ENCODE measurements at regions not wholly inside any gene's neighbourhood (a gene's known extent, or its start where the extent isn't known, plus 50 kb on each side); places are given as distances from the start of the nearest gene placed in this dataset.
"Not testable (repeated sequence)": the region's sequence is repeated elsewhere in the genome, so short reads cannot be mapped to it uniquely, and the experiment has no call there.

GRCh38 chr19:28686756-28687155 is 526.2 kb downstream of the UQCRFS1 start:
- no peak for DNase-seq (ENCODE audit: low read depth in 2 of 2)

- no peak for DNase-seq (ENCODE audit: low read depth in 2 of 2)
These were observed 527.1 kb downstream of the UQCRFS1 start for GRCh38 chr19:28685802-28686201.

DNA sequence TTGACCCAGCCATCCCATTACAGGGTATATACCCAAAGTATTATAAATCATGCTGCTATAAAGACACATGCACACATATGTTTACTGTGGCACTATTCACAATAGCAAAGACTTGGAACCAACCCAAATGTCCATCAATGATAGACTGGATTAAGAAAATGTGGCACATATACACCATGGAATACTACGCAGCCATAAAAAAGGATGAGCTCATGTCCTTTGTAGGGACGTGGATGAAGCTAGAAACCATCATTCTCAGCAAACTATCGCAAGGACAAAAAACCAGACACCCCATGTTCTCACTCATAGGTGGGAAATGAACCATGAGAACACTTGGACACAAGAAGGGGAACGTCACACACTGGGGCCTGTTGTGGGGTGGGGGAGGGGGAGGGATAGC is 527.9 kb downstream of the UQCRFS1 start:
- not testable (repeated sequence) for DNase-seq (ENCODE audit: low read depth in 2 of 2)

GRCh38 chr19:28680111-28680510 is 532.8 kb downstream of the UQCRFS1 start:
- no peak for DNase-seq (ENCODE audit: low read depth in 2 of 2)

DNA sequence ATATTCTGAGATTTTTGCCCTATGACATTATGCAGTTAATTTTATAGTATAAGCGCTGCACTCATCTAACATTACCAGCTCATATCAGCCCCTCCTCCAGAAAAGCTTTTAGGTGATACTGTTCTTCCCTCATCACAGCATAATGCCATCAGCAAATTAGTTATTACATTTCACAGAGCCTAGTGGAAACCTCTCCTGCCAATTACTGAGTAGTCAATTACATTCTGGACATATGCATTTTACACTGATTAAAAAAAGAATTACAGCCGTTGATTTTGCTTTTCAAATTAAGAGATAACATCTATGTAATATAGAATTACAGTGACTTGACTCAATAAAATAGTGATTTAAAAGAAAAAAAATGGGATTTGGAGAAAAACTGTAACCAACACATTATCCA is 542.1 kb downstream of the UQCRFS1 start:
- no peak for DNase-seq (ENCODE audit: low read depth in 2 of 2)

DNA sequence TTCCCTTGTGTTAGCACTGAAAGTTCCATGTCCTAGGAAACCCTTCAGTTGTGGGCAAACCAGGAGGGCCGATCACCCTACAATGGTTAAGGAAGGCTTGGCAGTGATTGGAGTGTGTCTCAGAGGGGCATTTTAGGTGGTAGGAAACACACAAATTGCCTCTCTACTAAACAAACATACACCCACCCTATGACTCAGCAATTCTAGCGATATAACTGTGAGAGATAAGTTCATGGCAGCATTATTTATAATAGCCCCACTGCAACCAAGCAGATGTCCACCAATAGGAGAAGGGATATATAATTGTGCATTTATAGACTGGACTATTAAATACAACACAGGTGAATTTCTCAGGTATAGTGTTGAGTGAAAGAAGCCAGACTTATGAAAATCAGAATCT is 543.1 kb downstream of the UQCRFS1 start:
- DNase-seq (ENCODE audit: low read depth in 2 of 2): no peak

GRCh38 chr19:28667348-28667977 is 545.5 kb downstream of the UQCRFS1 start:
- no peak for DNase-seq (ENCODE audit: low read depth in 2 of 2)

GRCh38 chr19:28665748-28666147 is 547.2 kb downstream of the UQCRFS1 start:
- no peak for DNase-seq (ENCODE audit: low read depth in 2 of 2)

- DNase-seq (ENCODE audit: low read depth in 2 of 2): no peak
These were observed 556.3 kb downstream of the UQCRFS1 start for GRCh38 chr19:28656644-28657043.

DNA sequence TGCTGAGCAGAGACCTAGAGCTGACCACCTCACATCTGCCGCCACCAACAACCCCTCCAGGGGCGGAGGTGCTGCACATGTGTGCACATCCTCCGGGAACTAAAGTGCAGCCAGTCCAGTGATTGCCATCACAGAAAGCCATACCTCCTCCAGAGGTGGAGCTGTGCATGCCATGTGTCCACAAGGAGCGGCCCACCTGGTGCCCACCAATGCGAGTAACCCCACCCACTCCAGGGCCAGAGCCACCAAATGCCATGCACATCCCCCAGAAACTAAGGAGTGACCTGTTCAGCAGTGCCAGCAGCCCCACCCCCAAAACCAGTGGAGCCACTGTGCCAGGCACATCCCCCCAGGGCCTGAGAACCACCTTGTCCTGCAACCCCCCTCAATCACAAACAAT is 557.9 kb downstream of the UQCRFS1 start:
- no peak for DNase-seq (ENCODE audit: low read depth in 2 of 2)

DNA sequence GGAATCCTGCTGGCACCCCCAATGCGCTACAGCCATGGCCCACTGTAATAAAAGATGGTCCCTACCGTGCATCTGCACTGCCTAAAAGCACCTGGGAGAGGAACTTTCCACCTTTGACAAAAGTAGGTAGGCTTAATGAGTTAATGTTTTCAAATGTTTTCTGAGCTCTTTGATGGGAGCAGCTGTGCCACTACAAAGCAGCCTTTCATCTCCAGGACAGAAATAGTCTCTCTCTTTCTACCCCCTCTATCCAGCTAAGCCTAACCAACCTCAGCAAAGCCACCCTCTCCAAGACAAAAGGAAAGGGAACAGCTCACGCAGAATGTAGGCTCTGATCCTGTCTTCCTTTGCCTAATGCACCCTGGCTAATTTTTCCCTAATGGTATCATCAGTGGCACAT is 560.2 kb downstream of the UQCRFS1 start:
- no peak for DNase-seq (ENCODE audit: low read depth in 2 of 2)

GRCh38 chr19:28646629-28647028 is 566.3 kb downstream of the UQCRFS1 start:
- DNase-seq (ENCODE audit: low read depth in 2 of 2): no peak

- DNase-seq (ENCODE audit: low read depth in 2 of 2): no peak
These were observed 568.7 kb downstream of the UQCRFS1 start for GRCh38 chr19:28644169-28644775.

- no peak for DNase-seq (ENCODE audit: low read depth in 2 of 2)
These were observed 569.9 kb downstream of the UQCRFS1 start for GRCh38 chr19:28642787-28643683.

DNA sequence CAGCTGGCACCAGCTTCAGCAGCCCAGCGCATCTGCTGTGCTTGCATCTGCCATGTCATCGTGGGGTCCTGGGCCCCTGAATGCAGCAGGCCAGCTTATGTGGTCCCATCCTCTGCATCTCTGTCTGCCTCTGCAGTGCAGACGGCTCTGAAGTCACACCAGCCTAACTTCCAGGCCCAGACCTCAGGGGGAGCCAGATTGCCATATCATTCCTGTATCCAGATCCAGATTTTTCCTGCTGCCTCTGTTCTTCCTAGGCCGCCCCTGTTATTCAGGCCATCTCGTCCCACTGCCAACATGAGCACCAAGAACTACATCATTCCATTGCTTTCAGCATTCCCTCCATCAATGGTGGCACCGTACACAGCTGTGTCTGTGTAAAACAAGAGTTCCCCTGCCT is 571.6 kb downstream of the UQCRFS1 start:
- DNase-seq (ENCODE audit: low read depth in 2 of 2): no peak

- DNase-seq (ENCODE audit: low read depth in 2 of 2): no peak
These were observed 572.4 kb downstream of the UQCRFS1 start for GRCh38 chr19:28640506-28640905.

DNA sequence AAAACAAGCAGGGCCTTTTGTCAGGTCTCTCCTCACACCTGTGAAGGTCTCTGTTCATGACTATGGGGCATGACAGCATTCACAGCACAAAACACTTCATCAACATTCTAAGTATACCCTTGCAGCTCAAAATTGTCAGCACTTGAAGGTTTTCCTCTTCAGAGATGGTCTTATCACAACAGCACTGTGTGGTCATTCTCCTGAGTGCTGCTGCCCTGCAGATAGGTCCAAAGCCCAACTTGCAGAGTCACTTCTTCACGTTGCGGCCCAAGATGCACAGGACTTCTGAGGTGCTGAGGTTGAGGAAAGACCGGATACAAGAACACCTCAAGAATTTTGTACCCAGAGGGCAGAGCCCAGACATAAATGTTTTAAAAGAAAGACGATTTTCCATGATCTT is 574.5 kb downstream of the UQCRFS1 start:
- no peak for DNase-seq (ENCODE audit: low read depth in 2 of 2)

DNA sequence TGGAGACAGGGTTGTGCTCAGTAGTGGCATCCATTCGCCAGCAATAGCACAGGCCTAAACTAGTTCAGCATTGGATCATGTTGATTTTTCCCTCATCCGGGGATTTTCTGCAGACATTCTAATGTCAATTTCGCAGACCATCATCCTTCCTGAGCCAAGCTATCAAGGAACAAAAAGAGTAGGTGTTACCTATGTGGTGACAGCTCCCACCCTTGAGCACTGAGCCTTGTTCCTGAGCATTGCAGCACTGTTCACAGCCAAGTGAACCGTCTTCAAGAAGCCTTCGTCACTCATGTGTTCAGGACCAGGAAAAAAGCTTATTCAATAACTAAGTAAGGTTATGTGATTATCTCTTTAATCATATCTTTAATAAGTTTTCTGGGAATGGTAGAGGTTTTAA is 576.2 kb downstream of the UQCRFS1 start:
- no peak for DNase-seq (ENCODE audit: low read depth in 2 of 2)

- no peak for DNase-seq (ENCODE audit: low read depth in 2 of 2)
These were observed 576.8 kb downstream of the UQCRFS1 start for GRCh38 chr19:28636016-28636629.

DNA sequence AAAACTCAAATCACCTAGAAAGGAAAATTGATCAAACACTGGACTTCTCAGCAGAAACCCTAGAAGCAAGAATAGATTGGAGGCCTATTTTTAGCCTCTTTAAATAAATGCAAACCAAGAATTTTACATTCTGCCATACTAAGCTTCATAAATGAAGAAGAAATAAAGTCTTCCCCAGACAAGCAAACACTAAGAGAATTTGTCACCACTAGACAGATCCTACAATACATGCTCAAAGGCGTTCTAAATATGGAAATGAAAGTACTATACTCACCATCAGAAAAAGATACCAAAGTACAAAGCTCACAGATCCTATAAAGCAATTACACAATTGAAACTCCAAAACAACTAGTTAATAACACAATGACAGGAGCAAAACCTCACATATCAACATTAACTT is 578.1 kb downstream of the UQCRFS1 start:
- no peak for DNase-seq (ENCODE audit: low read depth in 2 of 2)

DNA sequence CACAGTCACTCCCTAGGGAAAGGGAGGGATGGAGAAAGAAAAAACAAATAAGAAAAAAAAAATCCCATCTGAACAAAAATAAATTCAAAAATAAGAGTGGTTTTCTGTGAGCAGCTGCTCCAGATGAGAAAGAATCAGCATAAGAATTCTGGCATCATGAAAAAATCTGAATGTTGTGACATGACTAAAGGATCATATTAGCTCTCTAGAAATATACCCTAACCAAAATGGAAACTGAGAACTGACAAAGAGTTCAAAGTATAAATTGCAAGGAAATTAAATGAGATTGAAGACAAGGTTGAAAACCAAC is 579.0 kb downstream of the UQCRFS1 start:
- no peak for DNase-seq (ENCODE audit: low read depth in 2 of 2)

DNA sequence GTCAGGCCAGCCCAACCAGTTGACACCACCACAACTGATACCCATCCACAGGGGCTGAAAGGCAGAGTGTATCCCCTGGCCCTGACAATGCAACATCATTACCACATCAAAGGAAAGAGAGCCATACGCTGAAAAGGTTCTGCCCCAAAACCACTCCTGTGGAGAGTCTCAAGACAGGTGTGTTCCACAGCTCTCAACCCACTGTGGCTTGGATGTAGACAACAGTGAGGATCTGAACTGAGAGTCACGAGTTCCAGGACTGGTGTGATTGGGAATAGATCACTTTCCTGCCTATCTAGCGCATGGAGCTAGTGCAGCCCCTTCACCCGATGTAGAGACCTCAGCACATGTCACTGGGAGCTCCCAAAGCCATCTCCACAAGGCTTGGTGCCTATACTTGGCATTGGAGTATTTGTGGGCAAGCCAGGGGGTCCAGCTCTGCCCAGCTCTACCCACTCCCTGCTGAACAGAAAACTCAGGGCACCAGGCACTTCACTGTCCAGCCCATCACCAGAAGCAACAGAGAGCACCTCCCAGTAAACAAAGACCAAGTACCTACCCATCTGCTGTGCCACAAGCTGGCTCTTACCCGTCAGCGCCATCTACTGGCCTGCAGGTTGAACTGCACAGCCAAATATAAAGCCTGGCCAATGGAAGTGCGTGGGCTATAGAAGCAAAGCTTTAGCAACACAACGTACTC is 579.5 kb downstream of the UQCRFS1 start:
- peak; percentile 15 to 22 for DNase-seq (ENCODE audit: low read depth in 2 of 2)

Measured in stimulated activated CD4-positive, alpha-beta T cell treated with anti-CD3 and anti-CD28 coated beads, Interleukin-1b, Interleukin-23, amount 100 ng/mL, for 4 hours (primary cell).